IMR-90 (cell line): ENCODE measurements at regions not wholly inside any gene's neighbourhood (a gene's known extent, or its start where the extent isn't known, plus 50 kb on each side); places are given as distances from the start of the nearest gene placed in this dataset.

Source experiments
- ATAC-seq: fragments of 200-7000 bp; cut with Tn5 transposase; 2 replicates; pipeline ENCODE4 v1.9.1; 2020; ENCODE audit warnings: low read depth, mild to moderate bottlenecking, moderate library complexity
- BruUV-seq: library from RNA; stranded (reverse); fragments of 400-500 nt; replicated peaks from 2 replicates; lab custom pipeline; 2021; lab: Mats Ljungman, UMichigan
- CTCF ChIA-PET: fragments of 300-600 bp; formaldehyde crosslinking; extraction: SDS; loops from one replicate; lab custom pipeline; 2021; ENCODE audit warnings: antibody characterized with exemption; lab: Yijun Ruan, JAX
- POLR2A ChIA-PET: fragments of 300-600 bp; sonication (Branson Sonifier 250); formaldehyde crosslinking; loops from one replicate; lab custom pipeline; 2022; ENCODE audit warnings: antibody characterized with exemption; ENCODE audit not compliant: unreplicated experiment; lab: Charles Lee
- DNase-seq: peaks from one replicate; pipeline ENCODE4 v3.0.0; 2013
- H2AFZ ChIP-seq: replicated peaks from 2 replicates; pipeline ENCODE3; 2013; ENCODE audit warnings: low read length, mild to moderate bottlenecking; ENCODE audit not compliant: poor library complexity
- H2AK5ac ChIP-seq: 2 replicates; pipeline ENCODE4 v1.6.1; 2013; ENCODE audit warnings: low read depth, low read length, inconsistent platforms
- H2AK9ac ChIP-seq: replicated peaks from 2 replicates; pipeline ENCODE3; 2013; ENCODE audit warnings: mild to moderate bottlenecking, low read depth, low read length, moderate library complexity; ENCODE audit not compliant: poor library complexity
- H2BK120ac ChIP-seq: 2 replicates; pipeline ENCODE4 v1.6.1; 2013; ENCODE audit warnings: low read depth, low read length, inconsistent platforms
- H2BK15ac ChIP-seq: 3 replicates; pipeline ENCODE4 v1.6.1; 2013; ENCODE audit warnings: low read depth, low read length, inconsistent platforms
- H2BK20ac ChIP-seq: 2 replicates; pipeline ENCODE4 v1.6.1; 2013; ENCODE audit warnings: low read depth, mild to moderate bottlenecking, inconsistent platforms, low read length, moderate library complexity
- H2BK5ac ChIP-seq: 2 replicates; pipeline ENCODE4 v1.6.1; 2013; ENCODE audit warnings: mild to moderate bottlenecking, low read depth, low read length, inconsistent platforms; ENCODE audit not compliant: poor library complexity, severe bottlenecking
- H3K14ac ChIP-seq: replicated peaks from 2 replicates; pipeline ENCODE4 v1.6.1; 2013; ENCODE audit warnings: low read depth, low read length, inconsistent platforms
- H3K18ac ChIP-seq: 2 replicates; pipeline ENCODE4 v1.6.1; 2013; ENCODE audit warnings: low read depth, low read length, control low read depth
- H3K23ac ChIP-seq: 2 replicates; pipeline ENCODE4 v1.6.1; 2013; ENCODE audit warnings: low read depth, low read length, inconsistent platforms
- H3K27ac ChIP-seq: 2 replicates; pipeline ENCODE4 v1.5.1; 2013; ENCODE audit warnings: mild to moderate bottlenecking, control low read depth, low read length; ENCODE audit not compliant: insufficient read depth
- H3K27me3 ChIP-seq: 2 replicates; pipeline ENCODE4 v1.6.1; 2013; ENCODE audit warnings: low read length; ENCODE audit not compliant: control insufficient read depth, insufficient read depth
- H3K36me3 ChIP-seq: 2 replicates; pipeline ENCODE4 v1.6.1; 2013; ENCODE audit warnings: low read length, mixed read lengths; ENCODE audit not compliant: control insufficient read depth, insufficient read depth
- H3K4ac ChIP-seq: 2 replicates; pipeline ENCODE4 v1.6.1; 2013; ENCODE audit warnings: low read depth, low read length, inconsistent platforms
- H3K4me1 ChIP-seq: 2 replicates; pipeline ENCODE4 v1.6.1; 2013; ENCODE audit warnings: low read length, mixed read lengths; ENCODE audit not compliant: control insufficient read depth, insufficient read depth
- H3K4me2 ChIP-seq: 2 replicates; pipeline ENCODE4 v1.6.1; 2013; ENCODE audit warnings: low read depth, mild to moderate bottlenecking, control low read depth, low read length, moderate library complexity
- H3K4me3 ChIP-seq: 2 replicates; pipeline ENCODE4 v1.5.1; 2013; ENCODE audit warnings: low read depth, mild to moderate bottlenecking, control low read depth, low read length, moderate library complexity; ENCODE audit not compliant: insufficient read depth
- H3K56ac ChIP-seq: 2 replicates; pipeline ENCODE4 v1.6.1; 2013; ENCODE audit warnings: low read length, inconsistent platforms; ENCODE audit not compliant: insufficient read depth; ENCODE audit errors: extremely low read depth
- H3K79me1 ChIP-seq, 2 experiments: 2 replicates each; pipeline ENCODE4 v1.6.1; 2013; ENCODE audit warnings: low read length in 2 of 2, inconsistent platforms in 1 of 2, low read depth in 1 of 2
- H3K9ac ChIP-seq: 2 replicates; pipeline ENCODE4 v1.6.1; 2013; ENCODE audit warnings: low read depth, low read length, control low read depth
- H3K9me1 ChIP-seq: 2 replicates; pipeline ENCODE4 v1.6.1; 2013; ENCODE audit warnings: low read length, inconsistent platforms; ENCODE audit not compliant: insufficient read depth
- H3K9me3 ChIP-seq: 2 replicates; pipeline ENCODE4 v1.6.1; 2013; ENCODE audit warnings: low read length; ENCODE audit not compliant: control insufficient read depth, insufficient read depth
- H4K20me1 ChIP-seq: 2 replicates; pipeline ENCODE4 v1.6.1; 2013; ENCODE audit warnings: low read length, inconsistent platforms; ENCODE audit not compliant: insufficient read depth
- H4K5ac ChIP-seq: 2 replicates; pipeline ENCODE4 v1.6.1; 2013; ENCODE audit warnings: mild to moderate bottlenecking, low read depth, low read length, control low read depth
- H4K8ac ChIP-seq, 2 experiments: 2 replicates each; pipeline ENCODE4 v1.6.1; 2013; ENCODE audit warnings: low read depth in 2 of 2, low read length in 2 of 2, control low read depth in 1 of 2, inconsistent platforms in 1 of 2
- H4K91ac ChIP-seq: 2 replicates; pipeline ENCODE4 v1.6.1; 2013; ENCODE audit warnings: low read depth, low read length, inconsistent platforms; ENCODE audit not compliant: insufficient read depth
- CHD1 ChIP-seq: IDR thresholded peaks from 2 replicates; pipeline ENCODE4 v1.6.1; 2012; ENCODE audit warnings: low read depth, low read length, improper control_type of control experiment
- NFE2L2 ChIP-seq: fragments of 150-350 bp; IDR thresholded peaks from 2 replicates; pipeline ENCODE4 v1.6.1; 2016; ENCODE audit warnings: low read depth, mild to moderate bottlenecking, low read length
- RAD21 ChIP-seq: IDR thresholded peaks from 2 replicates; pipeline ENCODE4 v1.6.1; 2012; ENCODE audit warnings: low read length, improper control_type of control experiment
- RFX5 ChIP-seq: IDR thresholded peaks from 2 replicates; pipeline ENCODE4 v1.8.0; 2012; ENCODE audit warnings: low read depth, mild to moderate bottlenecking, low read length, moderate library complexity
- SMC3 ChIP-seq: fragments of 150-350 bp; IDR thresholded peaks from 2 replicates; pipeline ENCODE4 v1.6.1; 2016; ENCODE audit warnings: low read depth, mild to moderate bottlenecking, antibody characterized with exemption, low read length, moderate library complexity
- WGBS, 2 experiments: methylation state at CpG; one replicate each; pipeline versions ENCODE4 v1.1.5 to v1.1.7; 2013; ENCODE audit warnings: missing lambda C conversion rate in 2 of 2; ENCODE audit not compliant: insufficient read length in 1 of 2; ENCODE audit errors: extremely low coverage in 2 of 2; 5-methylcytosine and 5-hydroxymethylcytosine counted together
- dilution Hi-C: fragments of 300-500 bp; cut with HindIII; formaldehyde crosslinking; loops from one replicate; pipeline ENCODE4 v1.14.3; 2018; ENCODE audit warnings: low sequenced_read_pairs; ENCODE audit not compliant: unreplicated experiment
- in situ Hi-C: fragments of 300-500 bp; cut with MboI; formaldehyde crosslinking; loops from 3 replicates; pipeline ENCODE4 v1.14.3; 2019; ENCODE audit warnings: low sequenced_read_pairs, inconsistent platforms, mixed read lengths
- intact Hi-C: fragments of 100-400 bp; cut with micrococcal nuclease; formaldehyde crosslinking; loops from 2 replicates; pipeline ENCODE4 v1.10.0; 2022
- TF ChIP-seq, protein P1 (sequence below): conservative IDR thresholded peaks from 2 replicates; pipeline ENCODE4 v1.5.1; 2012; ENCODE audit warnings: mild to moderate bottlenecking, low read depth, low read length, improper control_type of control experiment

DNA sequence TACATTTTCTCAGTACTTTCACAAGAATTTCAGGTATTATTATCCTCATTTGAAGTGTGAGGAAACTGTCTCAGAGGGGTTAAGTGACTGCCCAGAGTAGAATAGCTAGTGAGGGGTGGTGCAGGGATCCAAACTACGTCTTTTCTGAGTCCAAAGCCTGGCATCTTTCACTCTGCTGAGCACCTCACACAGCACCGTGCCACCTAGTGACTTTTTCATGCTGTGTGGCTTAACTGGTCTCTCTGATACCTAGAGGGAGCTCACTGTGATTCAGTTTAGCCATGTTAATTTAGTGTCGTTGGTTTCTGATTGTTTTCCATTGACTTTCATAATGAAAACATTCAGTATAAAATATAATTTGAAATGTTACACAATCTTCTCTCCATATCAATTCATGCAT lies 91.4 kb upstream of the NLGN1 start:
- H3K27me3 ChIP-seq: no peaks in the 10 kb centered on the region
- H3K9me1 ChIP-seq: no peaks in the 10 kb centered on the region
- H2AK9ac ChIP-seq: no peak overlapping the region
- ChIA-PET POLR2A (no interaction called here), CTCF (no interaction called here)
- no peak overlapping the region for H2AFZ ChIP-seq
- no peak overlapping the region for H4K8ac ChIP-seq
- H3K14ac ChIP-seq: no peak overlapping the region
- WGBS, 2 experiments: no CpG with 5 or more reads among the region's 3 CpGs
- no peaks in the 10 kb centered on the region for H3K79me1 ChIP-seq
- no peaks in the 10 kb centered on the region for H3K9me3 ChIP-seq
- DNase-seq (no peak), ATAC-seq (no peak)
- no peak overlapping the region for H3K56ac ChIP-seq
- H4K5ac ChIP-seq: no peak overlapping the region
- no peak overlapping the region for H3K18ac ChIP-seq
- no peak overlapping the region for H3K4me3 ChIP-seq
- no TSS peak for BruUV-seq
- H3K27ac ChIP-seq: no peak overlapping the region
- H4K91ac ChIP-seq: no peak overlapping the region
- no peaks in the 10 kb centered on the region for H3K4me1 ChIP-seq
- no peak overlapping the region for H3K23ac ChIP-seq
- intact Hi-C loops: no loop called here
- no peaks in the 10 kb centered on the region for H4K20me1 ChIP-seq
- H2BK120ac ChIP-seq: no peak overlapping the region
- no peak overlapping the region for H3K4me2 ChIP-seq
- no peak overlapping the region for H2BK15ac ChIP-seq
- H3K36me3 ChIP-seq: no peaks in the 10 kb centered on the region
- H2BK5ac ChIP-seq: no peak overlapping the region
- in situ Hi-C loops: no loop called here
- TF ChIP-seq RAD21 (no peak), SMC3 (no peak), RFX5 (no peak), CHD1 (no peak), NFE2L2 (no peak)
- TF ChIP-seq, protein P1, sequence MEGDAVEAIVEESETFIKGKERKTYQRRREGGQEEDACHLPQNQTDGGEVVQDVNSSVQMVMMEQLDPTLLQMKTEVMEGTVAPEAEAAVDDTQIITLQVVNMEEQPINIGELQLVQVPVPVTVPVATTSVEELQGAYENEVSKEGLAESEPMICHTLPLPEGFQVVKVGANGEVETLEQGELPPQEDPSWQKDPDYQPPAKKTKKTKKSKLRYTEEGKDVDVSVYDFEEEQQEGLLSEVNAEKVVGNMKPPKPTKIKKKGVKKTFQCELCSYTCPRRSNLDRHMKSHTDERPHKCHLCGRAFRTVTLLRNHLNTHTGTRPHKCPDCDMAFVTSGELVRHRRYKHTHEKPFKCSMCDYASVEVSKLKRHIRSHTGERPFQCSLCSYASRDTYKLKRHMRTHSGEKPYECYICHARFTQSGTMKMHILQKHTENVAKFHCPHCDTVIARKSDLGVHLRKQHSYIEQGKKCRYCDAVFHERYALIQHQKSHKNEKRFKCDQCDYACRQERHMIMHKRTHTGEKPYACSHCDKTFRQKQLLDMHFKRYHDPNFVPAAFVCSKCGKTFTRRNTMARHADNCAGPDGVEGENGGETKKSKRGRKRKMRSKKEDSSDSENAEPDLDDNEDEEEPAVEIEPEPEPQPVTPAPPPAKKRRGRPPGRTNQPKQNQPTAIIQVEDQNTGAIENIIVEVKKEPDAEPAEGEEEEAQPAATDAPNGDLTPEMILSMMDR: no peak
- H2AK5ac ChIP-seq: no peak overlapping the region
- dilution Hi-C loops: no loop called here
- no peak overlapping the region for H3K9ac ChIP-seq
- no peak overlapping the region for H2BK20ac ChIP-seq
- H3K4ac ChIP-seq: no peak overlapping the region
